Limb (tissue), 2 donors: ENCODE measurements at regions not wholly inside any gene's neighbourhood (a gene's known extent, or its start where the extent isn't known, plus 50 kb on each side); places are given as distances from the start of the nearest gene placed in this dataset.

ENCODE experiments used
- DNase-seq, 2 donors: peaks; one replicate each; pipeline ENCODE4 v3.0.0-alpha.2; 2016; ENCODE audit errors: extremely low spot score in 2 of 2

GRCh38 chr11:23997356-23997755 is 499.5 kb upstream of the LUZP2 start:
- no peak for DNase-seq

GRCh38 chr11:24005202-24005876 is 491.5 kb upstream of the LUZP2 start:
- DNase-seq: no peak

GRCh38 chr11:24043842-24044241 is 453.0 kb upstream of the LUZP2 start:
- no peak for DNase-seq

- DNase-seq: no peak
These were observed 450.1 kb upstream of the LUZP2 start for GRCh38 chr11:24046731-24047130.

GRCh38 chr11:24056051-24056450 is 440.8 kb upstream of the LUZP2 start:
- DNase-seq: no peak

GRCh38 chr11:24060125-24060524 is 436.7 kb upstream of the LUZP2 start:
- DNase-seq: no peak

GRCh38 chr11:24064309-24064903 is 432.4 kb upstream of the LUZP2 start:
- no peak for DNase-seq

- no peak for DNase-seq
These were observed 428.7 kb upstream of the LUZP2 start for GRCh38 chr11:24068197-24068596.

- DNase-seq: no peak
These were observed 426.4 kb upstream of the LUZP2 start for GRCh38 chr11:24070435-24070834.

- DNase-seq: no peak
These were observed 418.8 kb upstream of the LUZP2 start for GRCh38 chr11:24078018-24078417.

- no peak for DNase-seq
These were observed 414.6 kb upstream of the LUZP2 start for GRCh38 chr11:24082241-24082640.

- DNase-seq: no peak
These were observed 414.0 kb upstream of the LUZP2 start for GRCh38 chr11:24082860-24083259.

GRCh38 chr11:24084956-24085355 is 411.9 kb upstream of the LUZP2 start:
- DNase-seq: no peak

GRCh38 chr11:24086921-24087320 is 409.9 kb upstream of the LUZP2 start:
- no peak for DNase-seq

- DNase-seq: no peak
These were observed 405.3 kb upstream of the LUZP2 start for GRCh38 chr11:24091594-24091993.

GRCh38 chr11:24093375-24093774 is 403.5 kb upstream of the LUZP2 start:
- DNase-seq: no peak

- no peak for DNase-seq
These were observed 388.2 kb upstream of the LUZP2 start for GRCh38 chr11:24108609-24109008.

GRCh38 chr11:24122291-24122690 is 374.6 kb upstream of the LUZP2 start:
- DNase-seq: no peak

- peak in 1 of 2 donors; percentile 12 for DNase-seq
These were observed 372.0 kb upstream of the LUZP2 start for GRCh38 chr11:24124876-24125275.

- DNase-seq: no peak
These were observed 365.2 kb upstream of the LUZP2 start for GRCh38 chr11:24131698-24132097.

GRCh38 chr11:24132471-24132870 is 364.4 kb upstream of the LUZP2 start:
- no peak for DNase-seq

- no peak for DNase-seq
These were observed 361.8 kb upstream of the LUZP2 start for GRCh38 chr11:24134879-24135589.

GRCh38 chr11:24142062-24142461 is 354.8 kb upstream of the LUZP2 start:
- DNase-seq: no peak
